HG02642 (cell line): ENCODE measurements at regions not wholly inside any gene's neighbourhood (a gene's known extent, or its start where the extent isn't known, plus 50 kb on each side); places are given as distances from the start of the nearest gene placed in this dataset.

ENCODE experiments used
- ATAC-seq: cut with Tn5 transposase; IDR thresholded peaks from one replicate; pipeline ENCODE4 v1.9.1; 2021; ENCODE audit warnings: mild to moderate bottlenecking; ENCODE audit not compliant: unreplicated experiment, poor library complexity

- no peak for ATAC-seq
Measured at GRCh38 chr5:58403822-58404433, 56.0 kb downstream of the PLK2 start.

GRCh38 chr5:58401701-58402100 is 58.2 kb downstream of the PLK2 start:
- no peak for ATAC-seq

- no peak for ATAC-seq
Measured at GRCh38 chr5:58400737-58401136, 59.1 kb downstream of the PLK2 start.

- no peak for ATAC-seq
Measured at GRCh38 chr5:58399951-58400350, 59.9 kb downstream of the PLK2 start.

- no peak for ATAC-seq
Measured at GRCh38 chr5:58394339-58394738, 65.5 kb downstream of the PLK2 start.

GRCh38 chr5:58393716-58394115 is 66.2 kb downstream of the PLK2 start:
- no peak for ATAC-seq

- no peak for ATAC-seq
Measured at GRCh38 chr5:58392496-58392895, 67.4 kb downstream of the PLK2 start.

- no peak for ATAC-seq
Measured at GRCh38 chr5:58383448-58383847, 76.4 kb downstream of the PLK2 start.

GRCh38 chr5:58382131-58382534 is 77.8 kb downstream of the PLK2 start:
- ATAC-seq = no peak

- ATAC-seq = no peak
Measured at GRCh38 chr5:58381566-58381965, 78.3 kb downstream of the PLK2 start.

GRCh38 chr5:58380655-58381054 is 79.2 kb downstream of the PLK2 start:
- no peak for ATAC-seq

GRCh38 chr5:58378613-58379390 is 81.1 kb downstream of the PLK2 start:
- no peak for ATAC-seq

GRCh38 chr5:58370606-58371005 is 89.3 kb downstream of the PLK2 start:
- ATAC-seq = no peak

- ATAC-seq = no peak
Measured at GRCh38 chr5:58369513-58370190, 90.2 kb downstream of the PLK2 start.

GRCh38 chr5:58366461-58366860 is 93.4 kb downstream of the PLK2 start:
- ATAC-seq = no peak

GRCh38 chr5:58365791-58366190 is 94.1 kb downstream of the PLK2 start:
- no peak for ATAC-seq

- ATAC-seq = no peak
Measured at GRCh38 chr5:58363461-58364249, 96.2 kb downstream of the PLK2 start.

- ATAC-seq = no peak
Measured at GRCh38 chr5:58362135-58362534, 97.8 kb downstream of the PLK2 start.

- no peak for ATAC-seq
Measured at GRCh38 chr5:58360794-58361193, 99.1 kb downstream of the PLK2 start.

GRCh38 chr5:58359981-58360380 is 99.9 kb downstream of the PLK2 start:
- no peak for ATAC-seq
